HFFc6 (cell line): ENCODE measurements at regions not wholly inside any gene's neighbourhood (a gene's known extent, or its start where the extent isn't known, plus 50 kb on each side); places are given as distances from the start of the nearest gene placed in this dataset.

ENCODE experiments used
- DNase-seq: peaks from one replicate; pipeline ENCODE4 v3.0.0-alpha.2; 2018
- H3K27ac Mint-ChIP-seq: 2 replicates; pipeline ENCODE4 v1.8.0; 2020; ENCODE audit warnings: mild to moderate bottlenecking, mixed read lengths
- H3K27me3 Mint-ChIP-seq: 2 replicates; pipeline ENCODE4 v1.8.0; 2021; ENCODE audit warnings: mild to moderate bottlenecking, moderate library complexity, mixed read lengths; ENCODE audit not compliant: insufficient read depth
- H3K36me3 Mint-ChIP-seq: 2 replicates; pipeline ENCODE4 v1.8.0; 2021; ENCODE audit warnings: low read depth, mixed read lengths
- H3K4me1 Mint-ChIP-seq: 2 replicates; pipeline ENCODE4 v1.8.0; 2020; ENCODE audit warnings: low read depth, mixed read lengths
- H3K4me3 Mint-ChIP-seq: 2 replicates; pipeline ENCODE4 v1.8.0; 2020; ENCODE audit warnings: mild to moderate bottlenecking, moderate library complexity, mixed read lengths
- H3K9me3 Mint-ChIP-seq: 2 replicates; pipeline ENCODE4 v1.8.0; 2020; ENCODE audit warnings: mild to moderate bottlenecking, mixed read lengths
- TF ChIP-seq, protein P1 (sequence below): fragments of 200-600 bp; sonication (generic); IDR thresholded peaks from 2 replicates; pipeline ENCODE4 v1.5.0; 2021; ENCODE audit warnings: antibody characterized with exemption, mild to moderate bottlenecking

DNA sequence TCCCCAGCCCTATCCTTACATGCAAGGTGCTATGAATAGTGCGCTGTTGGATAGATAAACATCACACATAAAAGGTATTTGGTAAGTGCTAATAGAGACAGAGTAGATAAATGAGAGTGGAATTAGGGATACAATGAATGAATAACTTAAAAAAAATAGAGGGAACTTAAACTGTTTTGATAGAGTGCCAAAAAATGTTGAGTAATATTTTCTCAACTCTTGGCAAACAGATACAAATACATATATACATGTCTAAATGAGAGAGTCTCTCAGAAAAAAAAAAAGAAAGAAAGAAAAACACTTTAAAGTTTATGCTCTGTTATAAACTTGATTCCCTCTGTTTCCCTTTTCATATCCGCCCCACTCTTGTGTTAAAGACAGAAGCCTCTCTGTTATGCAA lies 667.4 kb downstream of the ROBO2 start:
- Mint-ChIP-seq H3K36me3 (no peaks in the 10 kb centered on the region), H3K4me3 (no peak overlapping the region), H3K27me3 (no peaks in the 10 kb centered on the region; the same call in 1 of the 2 replicates), H3K9me3 (peaks cover 20% of the 10 kb centered on the region), H3K4me1 (no peaks in the 10 kb centered on the region), H3K27ac (no peak overlapping the region)
- no peak for DNase-seq
- TF ChIP-seq, protein P1, sequence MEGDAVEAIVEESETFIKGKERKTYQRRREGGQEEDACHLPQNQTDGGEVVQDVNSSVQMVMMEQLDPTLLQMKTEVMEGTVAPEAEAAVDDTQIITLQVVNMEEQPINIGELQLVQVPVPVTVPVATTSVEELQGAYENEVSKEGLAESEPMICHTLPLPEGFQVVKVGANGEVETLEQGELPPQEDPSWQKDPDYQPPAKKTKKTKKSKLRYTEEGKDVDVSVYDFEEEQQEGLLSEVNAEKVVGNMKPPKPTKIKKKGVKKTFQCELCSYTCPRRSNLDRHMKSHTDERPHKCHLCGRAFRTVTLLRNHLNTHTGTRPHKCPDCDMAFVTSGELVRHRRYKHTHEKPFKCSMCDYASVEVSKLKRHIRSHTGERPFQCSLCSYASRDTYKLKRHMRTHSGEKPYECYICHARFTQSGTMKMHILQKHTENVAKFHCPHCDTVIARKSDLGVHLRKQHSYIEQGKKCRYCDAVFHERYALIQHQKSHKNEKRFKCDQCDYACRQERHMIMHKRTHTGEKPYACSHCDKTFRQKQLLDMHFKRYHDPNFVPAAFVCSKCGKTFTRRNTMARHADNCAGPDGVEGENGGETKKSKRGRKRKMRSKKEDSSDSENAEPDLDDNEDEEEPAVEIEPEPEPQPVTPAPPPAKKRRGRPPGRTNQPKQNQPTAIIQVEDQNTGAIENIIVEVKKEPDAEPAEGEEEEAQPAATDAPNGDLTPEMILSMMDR, result no peak

DNA sequence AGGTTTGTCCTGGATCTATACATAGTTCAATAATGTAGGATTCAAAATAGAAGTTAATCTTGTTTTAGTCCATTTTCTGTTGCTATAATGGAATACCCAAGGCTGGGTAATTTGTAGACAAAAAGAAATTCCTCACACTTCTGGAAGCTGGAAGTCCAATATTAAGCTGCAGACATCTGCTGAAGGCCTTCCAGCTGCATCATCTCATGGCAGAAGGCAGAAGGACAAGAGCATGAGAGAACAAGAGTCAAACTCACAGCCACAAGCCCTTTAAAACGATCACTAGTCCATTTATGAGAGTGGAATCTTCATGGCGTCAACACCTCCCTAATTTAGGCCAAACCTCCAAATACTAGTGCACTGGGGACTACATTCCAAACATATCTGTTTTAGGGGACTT lies 669.3 kb downstream of the ROBO2 start:
- Mint-ChIP-seq H3K4me3 (no peak overlapping the region), H3K9me3 (peaks cover 18% of the 10 kb centered on the region), H3K27ac (no peak overlapping the region), H3K4me1 (no peaks in the 10 kb centered on the region), H3K27me3 (no peaks in the 10 kb centered on the region; the same call in 1 of the 2 replicates), H3K36me3 (no peaks in the 10 kb centered on the region)
- TF ChIP-seq, protein P1, result no peak
- DNase-seq, result no peak

DNA sequence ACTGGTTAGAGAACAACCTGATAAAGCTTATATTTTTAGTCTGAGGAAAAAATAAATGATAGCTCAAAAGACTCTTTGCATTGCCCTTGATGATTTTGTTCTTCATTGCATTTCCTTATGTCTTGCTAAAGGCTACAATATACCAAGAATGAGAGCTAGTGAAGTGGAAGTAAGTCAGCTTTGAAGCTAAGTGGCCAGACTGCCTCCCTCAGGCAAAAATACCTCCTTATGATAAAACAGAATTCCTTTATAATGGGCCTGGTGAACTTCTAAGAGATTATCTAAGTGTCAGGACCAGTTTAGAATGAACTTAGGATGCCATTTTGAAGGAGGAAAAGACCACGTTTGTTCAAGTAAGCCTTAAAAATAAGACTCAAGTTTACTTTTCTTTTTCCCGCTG lies 678.4 kb downstream of the ROBO2 start:
- no peak overlapping the region for H3K27ac Mint-ChIP-seq
- H3K9me3 Mint-ChIP-seq, result peaks cover 20% of the 10 kb centered on the region
- no peak overlapping the region for H3K4me3 Mint-ChIP-seq
- H3K4me1 Mint-ChIP-seq, result no peaks in the 10 kb centered on the region
- TF ChIP-seq, protein P1, result no peak
- no peak for DNase-seq
- H3K36me3 Mint-ChIP-seq, result no peaks in the 10 kb centered on the region
- no peaks in the 10 kb centered on the region for H3K27me3 Mint-ChIP-seq

DNA sequence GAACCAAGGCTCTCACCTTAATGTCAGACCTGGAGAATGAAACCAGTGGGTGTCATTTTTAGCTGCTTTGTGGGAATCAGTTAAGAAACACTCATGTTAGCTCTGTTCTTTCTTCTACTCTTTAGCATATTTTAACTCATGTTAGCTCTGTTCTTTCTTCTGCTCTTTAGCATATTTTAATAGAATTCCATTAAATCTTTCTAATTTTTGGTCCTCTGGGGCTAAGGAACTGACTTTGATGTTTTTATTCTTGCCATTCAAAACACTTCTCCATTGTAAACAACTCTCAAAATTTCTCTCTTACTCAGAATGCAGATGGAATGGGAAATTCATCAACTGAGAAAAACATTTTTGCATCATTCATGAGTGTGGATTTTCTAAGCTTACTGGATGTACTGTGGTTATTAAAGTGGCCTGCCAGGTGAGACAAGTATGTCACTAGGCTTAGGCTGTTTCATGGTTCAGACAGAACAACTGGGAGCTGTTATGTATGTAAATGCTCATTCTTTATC lies 680.6 kb downstream of the ROBO2 start:
- no peaks in the 10 kb centered on the region for H3K27me3 Mint-ChIP-seq
- no peaks in the 10 kb centered on the region for H3K4me1 Mint-ChIP-seq
- H3K4me3 Mint-ChIP-seq, result no peak overlapping the region
- H3K9me3 Mint-ChIP-seq, result peaks cover 20% of the 10 kb centered on the region
- TF ChIP-seq, protein P1, result no peak
- DNase-seq, result no peak
- no peak overlapping the region for H3K27ac Mint-ChIP-seq
- no peaks in the 10 kb centered on the region for H3K36me3 Mint-ChIP-seq

DNA sequence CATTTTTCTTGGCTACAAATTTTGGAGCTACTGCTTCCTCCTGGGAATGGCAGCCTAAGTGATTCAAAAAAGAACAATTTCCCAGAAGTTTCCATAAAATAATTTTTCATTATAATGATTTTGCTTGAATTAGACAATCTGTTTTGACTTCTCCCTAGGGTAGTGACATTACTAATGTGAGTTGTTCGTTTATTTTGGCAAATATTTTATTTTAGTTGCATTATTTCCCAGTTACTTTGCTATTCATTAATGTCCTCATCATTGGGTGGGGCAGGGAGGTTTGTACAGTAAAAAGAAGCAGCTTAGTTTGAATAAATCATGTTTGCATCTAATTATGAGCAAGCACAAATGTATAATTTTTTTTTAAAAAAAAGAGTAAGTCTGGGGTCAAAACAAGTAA lies 686.6 kb downstream of the ROBO2 start:
- Mint-ChIP-seq H3K27me3 (peaks cover 2% of the 10 kb centered on the region; the same call in 1 of the 2 replicates), H3K9me3 (peaks cover 27% of the 10 kb centered on the region), H3K4me3 (no peak overlapping the region), H3K36me3 (no peaks in the 10 kb centered on the region), H3K4me1 (no peaks in the 10 kb centered on the region), H3K27ac (no peak overlapping the region)
- TF ChIP-seq, protein P1, result no peak
- DNase-seq, result no peak

DNA sequence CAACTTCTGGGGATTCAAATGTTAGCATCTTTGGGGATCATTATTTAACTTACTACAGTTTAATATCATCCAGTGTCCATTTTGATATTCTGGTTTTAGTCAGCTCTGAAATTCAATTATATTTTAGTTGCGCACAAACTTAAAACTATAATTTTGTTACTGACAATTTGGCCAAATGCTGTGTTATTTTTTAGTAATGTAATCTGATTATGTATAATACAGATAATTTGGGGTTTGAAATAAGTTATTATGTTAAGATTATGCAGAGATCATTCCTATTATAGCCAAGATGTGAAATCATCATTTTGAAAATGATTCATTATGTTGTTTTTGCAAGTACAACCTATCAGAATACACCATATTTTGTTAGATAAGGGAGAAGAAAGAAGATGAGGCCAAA lies 706.1 kb downstream of the ROBO2 start:
- no peak for DNase-seq
- TF ChIP-seq, protein P1, result no peak

More for the DNA sequence above, 706.1 kb downstream of the ROBO2 start:
- H3K4me3 Mint-ChIP-seq, result no peak overlapping the region
- H3K27me3 Mint-ChIP-seq, result no peaks in the 10 kb centered on the region
- no peak overlapping the region for H3K27ac Mint-ChIP-seq
- H3K9me3 Mint-ChIP-seq, result peaks cover 15% of the 10 kb centered on the region
- H3K4me1 Mint-ChIP-seq, result no peaks in the 10 kb centered on the region
- no peaks in the 10 kb centered on the region for H3K36me3 Mint-ChIP-seq
